ENCODE measurements at regions not wholly inside any gene's neighbourhood (a gene's known extent, or its start where the extent isn't known, plus 50 kb on each side); places are given as distances from the start of the nearest gene placed in this dataset.
"Not testable (repeated sequence)": the region's sequence is repeated elsewhere in the genome, so short reads cannot be mapped to it uniquely, and the experiment has no call there.

DNA sequence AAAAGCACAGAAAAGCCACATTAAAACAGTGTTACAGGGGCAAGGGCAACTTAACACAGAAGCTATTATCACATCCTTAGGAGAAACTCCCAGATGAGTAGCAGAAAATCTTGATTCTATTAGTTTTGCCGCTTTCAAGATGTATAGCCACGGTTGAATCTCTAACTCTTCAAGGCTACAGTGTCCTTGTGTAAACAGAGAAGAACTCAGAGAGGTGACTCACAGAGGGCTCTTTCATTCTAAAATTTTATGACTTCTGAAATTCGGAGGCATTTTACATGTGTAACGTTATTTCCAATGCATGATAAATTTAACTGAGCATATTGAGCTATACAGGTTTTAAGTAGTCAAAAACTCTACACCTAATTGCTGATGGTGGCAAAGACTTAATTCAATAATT, 846.6 kb downstream of the GBE1 start:
- DNase-seq: no peak
- Histone ChIP-seq H3K27ac (ENCODE audit: low read length) (no peak overlapping the region), H3K4me1 (ENCODE audit: low read length) (peaks cover 2% of the 10 kb centered on the region), H3K9ac (ENCODE audit: low read length) (no peak overlapping the region), H3K9me3 (ENCODE audit: low read length) (no peaks in the 10 kb centered on the region), H4K20me1 (ENCODE audit: insufficient read depth, low read depth, low read length) (no peaks in the 10 kb centered on the region), H3K27me3 (ENCODE audit: low read length) (no peaks in the 10 kb centered on the region), H3K36me3 (ENCODE audit: insufficient read depth, low read length) (no peaks in the 10 kb centered on the region), H3K4me2 (ENCODE audit: low read depth, low read length, poor library complexity, severe bottlenecking) (no peak overlapping the region), H3K79me2 (ENCODE audit: low read length) (no peaks in the 10 kb centered on the region), H3K9me2 (replicated peaks; ENCODE audit: insufficient read depth, low read length) (no peaks in the 10 kb centered on the region), H2AFZ (ENCODE audit: low read length) (no peak overlapping the region), H3K4me3 (ENCODE audit: low read length) (no peak overlapping the region)

DNA sequence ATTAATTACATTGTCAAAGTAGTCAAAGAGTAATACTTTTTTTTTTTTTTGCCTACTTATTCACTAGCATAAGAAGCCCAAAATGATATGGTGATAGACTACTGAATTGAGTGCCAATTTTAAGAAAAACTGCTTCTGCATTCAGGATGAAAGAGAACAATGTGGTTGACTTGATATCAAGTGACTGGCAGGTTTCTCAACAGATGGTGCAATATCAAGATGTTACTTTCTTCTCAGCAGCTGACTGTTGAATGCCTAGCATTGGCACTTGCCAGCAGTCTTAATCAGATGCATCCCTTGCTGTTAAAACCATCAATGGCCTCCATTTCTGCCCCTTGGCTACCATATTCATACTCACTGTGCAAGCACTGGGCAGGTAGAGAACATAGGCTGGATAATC, 863.2 kb downstream of the GBE1 start:
- H3K9me3 ChIP-seq (ENCODE audit: low read length): no peaks in the 10 kb centered on the region
- no peak overlapping the region for H2AFZ ChIP-seq (ENCODE audit: low read length)
- no peak overlapping the region for H3K4me3 ChIP-seq (ENCODE audit: low read length)
- no peaks in the 10 kb centered on the region for H3K9me2 ChIP-seq (replicated peaks; ENCODE audit: insufficient read depth, low read length)
- no peak for DNase-seq
- no peaks in the 10 kb centered on the region for H3K4me1 ChIP-seq (ENCODE audit: low read length)
- H3K9ac ChIP-seq (ENCODE audit: low read length): no peak overlapping the region
- H3K4me2 ChIP-seq (ENCODE audit: low read depth, low read length, poor library complexity, severe bottlenecking): no peak overlapping the region
- no peaks in the 10 kb centered on the region for H3K27me3 ChIP-seq (ENCODE audit: low read length)
- no peaks in the 10 kb centered on the region for H4K20me1 ChIP-seq (ENCODE audit: insufficient read depth, low read depth, low read length)
- H3K36me3 ChIP-seq (ENCODE audit: insufficient read depth, low read length): no peaks in the 10 kb centered on the region
- no peaks in the 10 kb centered on the region for H3K79me2 ChIP-seq (ENCODE audit: low read length)
- no peak overlapping the region for H3K27ac ChIP-seq (ENCODE audit: low read length)

DNA sequence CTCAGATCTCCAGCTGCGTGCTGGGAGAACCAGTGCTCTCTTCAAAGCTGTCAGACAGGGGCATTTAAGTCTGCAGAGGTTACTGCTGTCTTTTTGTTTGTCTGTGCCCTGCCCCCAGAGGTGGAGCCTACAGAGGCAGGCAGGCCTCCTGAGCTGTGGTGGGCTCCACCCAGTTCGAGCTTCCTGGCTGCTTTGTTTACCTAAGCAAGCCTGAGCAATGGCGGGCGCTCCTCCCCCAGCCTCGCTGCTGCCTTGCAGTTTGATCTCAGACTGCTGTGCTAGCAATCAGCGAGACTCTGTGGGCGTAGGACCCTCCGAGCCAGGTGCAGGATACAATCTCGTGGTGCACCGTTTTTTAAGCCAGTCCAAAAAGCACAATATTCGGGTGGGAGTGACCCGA, 864.4 kb downstream of the GBE1 start:
- not testable (repeated sequence) for H3K4me1 ChIP-seq (ENCODE audit: low read length); H3K9me3 ChIP-seq (ENCODE audit: low read length); H3K79me2 ChIP-seq (ENCODE audit: low read length); H2AFZ ChIP-seq (ENCODE audit: low read length); H3K36me3 ChIP-seq (ENCODE audit: insufficient read depth, low read length); H3K9ac ChIP-seq (ENCODE audit: low read length); H3K4me3 ChIP-seq (ENCODE audit: low read length); H3K9me2 ChIP-seq (replicated peaks; ENCODE audit: insufficient read depth, low read length); H3K27me3 ChIP-seq (ENCODE audit: low read length); DNase-seq; H3K27ac ChIP-seq (ENCODE audit: low read length); H3K4me2 ChIP-seq (ENCODE audit: low read depth, low read length, poor library complexity, severe bottlenecking); H4K20me1 ChIP-seq (ENCODE audit: insufficient read depth, low read depth, low read length)

DNA sequence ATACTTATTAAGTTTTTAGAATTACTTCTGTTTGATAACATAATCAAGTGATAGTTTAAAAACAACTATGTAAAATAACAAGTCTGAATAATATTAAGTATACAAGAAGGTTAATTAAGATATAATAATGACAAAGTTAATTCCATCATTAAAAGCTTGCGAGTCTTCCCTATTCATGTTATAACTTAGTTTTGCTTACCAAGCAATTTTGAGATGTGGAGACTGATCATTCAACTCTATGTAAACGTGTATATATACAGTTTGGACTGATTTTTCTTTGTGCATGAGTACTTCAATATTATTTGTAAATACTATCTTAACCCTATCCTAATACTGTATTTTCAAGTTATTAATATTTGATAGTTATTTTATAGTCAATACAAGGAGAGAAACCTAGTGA, 870.9 kb downstream of the GBE1 start:
- Histone ChIP-seq H2AFZ (ENCODE audit: low read length) (no peak overlapping the region), H3K27me3 (ENCODE audit: low read length) (no peaks in the 10 kb centered on the region), H3K79me2 (ENCODE audit: low read length) (no peaks in the 10 kb centered on the region), H3K9me2 (replicated peaks; ENCODE audit: insufficient read depth, low read length) (no peaks in the 10 kb centered on the region), H3K4me1 (ENCODE audit: low read length) (no peaks in the 10 kb centered on the region), H4K20me1 (ENCODE audit: insufficient read depth, low read depth, low read length) (no peaks in the 10 kb centered on the region), H3K4me2 (ENCODE audit: low read depth, low read length, poor library complexity, severe bottlenecking) (no peak overlapping the region), H3K9me3 (ENCODE audit: low read length) (no peaks in the 10 kb centered on the region), H3K36me3 (ENCODE audit: insufficient read depth, low read length) (no peaks in the 10 kb centered on the region), H3K27ac (ENCODE audit: low read length) (no peak overlapping the region), H3K9ac (ENCODE audit: low read length) (no peak overlapping the region), H3K4me3 (ENCODE audit: low read length) (no peak overlapping the region)
- no peak for DNase-seq

DNA sequence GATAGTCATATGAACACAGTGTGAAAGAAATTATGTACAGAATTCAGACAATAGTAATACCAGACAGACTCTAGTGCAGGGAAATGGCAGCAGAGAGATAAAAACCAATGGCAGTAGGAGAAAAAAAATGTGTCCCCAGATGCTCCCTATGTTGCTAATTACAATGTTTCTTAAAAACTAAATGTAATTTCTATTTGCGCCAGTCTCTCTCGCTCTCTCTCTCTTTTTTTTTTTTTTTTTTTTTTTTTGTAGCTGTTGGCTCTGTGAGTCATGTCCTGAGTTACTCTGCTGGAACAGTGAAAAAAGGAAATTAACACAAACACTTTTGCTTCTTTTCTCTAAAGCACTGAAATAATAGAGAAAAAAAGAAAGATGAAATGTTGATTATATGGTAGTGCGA, 871.9 kb downstream of the GBE1 start:
- DNase-seq: no peak
- no peaks in the 10 kb centered on the region for H4K20me1 ChIP-seq (ENCODE audit: insufficient read depth, low read depth, low read length)
- H3K79me2 ChIP-seq (ENCODE audit: low read length): no peaks in the 10 kb centered on the region
- H3K36me3 ChIP-seq (ENCODE audit: insufficient read depth, low read length): no peaks in the 10 kb centered on the region
- H3K4me1 ChIP-seq (ENCODE audit: low read length): no peaks in the 10 kb centered on the region
- H2AFZ ChIP-seq (ENCODE audit: low read length): no peak overlapping the region
- H3K9ac ChIP-seq (ENCODE audit: low read length): no peak overlapping the region
- H3K4me2 ChIP-seq (ENCODE audit: low read depth, low read length, poor library complexity, severe bottlenecking): no peak overlapping the region
- no peak overlapping the region for H3K27ac ChIP-seq (ENCODE audit: low read length)
- H3K9me3 ChIP-seq (ENCODE audit: low read length): no peaks in the 10 kb centered on the region
- H3K27me3 ChIP-seq (ENCODE audit: low read length): no peaks in the 10 kb centered on the region
- no peak overlapping the region for H3K4me3 ChIP-seq (ENCODE audit: low read length)
- no peaks in the 10 kb centered on the region for H3K9me2 ChIP-seq (replicated peaks; ENCODE audit: insufficient read depth, low read length)

DNA sequence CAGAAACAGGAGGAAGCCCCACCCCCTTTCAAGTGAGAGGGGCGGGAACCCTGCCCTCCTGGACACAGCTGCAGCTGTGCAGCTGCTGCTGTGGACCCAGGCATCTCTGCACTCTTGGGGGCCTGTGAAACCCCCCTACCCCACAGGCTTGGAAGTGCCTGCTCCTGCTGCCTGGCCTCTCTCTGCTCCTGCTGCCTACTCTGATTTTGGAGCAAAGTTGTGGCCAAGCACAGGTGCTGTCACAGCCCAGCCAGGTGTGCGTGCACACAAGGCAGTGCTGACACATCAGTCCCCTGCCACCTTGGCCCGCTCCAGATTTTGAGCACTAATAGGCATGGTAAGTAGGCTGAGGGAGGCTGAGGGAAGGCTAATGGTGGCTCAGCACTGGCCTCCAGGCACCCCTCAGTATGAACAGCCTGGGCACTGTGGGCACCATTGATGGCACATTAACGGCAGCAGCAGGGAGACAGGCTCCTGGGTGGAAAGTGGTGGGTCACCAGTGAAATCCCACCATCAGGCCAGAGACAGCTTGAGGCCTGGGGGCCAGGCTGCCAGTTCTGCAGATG, 890.9 kb downstream of the GBE1 start:
- Histone ChIP-seq H3K9me3 (ENCODE audit: low read length) (no peaks in the 10 kb centered on the region), H3K4me3 (ENCODE audit: low read length) (no peak overlapping the region), H3K9me2 (replicated peaks; ENCODE audit: insufficient read depth, low read length) (no peaks in the 10 kb centered on the region), H3K4me2 (ENCODE audit: low read depth, low read length, poor library complexity, severe bottlenecking) (no peak overlapping the region), H3K27ac (ENCODE audit: low read length) (no peak overlapping the region), H3K27me3 (ENCODE audit: low read length) (no peaks in the 10 kb centered on the region), H3K4me1 (ENCODE audit: low read length) (no peaks in the 10 kb centered on the region), H3K9ac (ENCODE audit: low read length) (no peak overlapping the region), H4K20me1 (ENCODE audit: insufficient read depth, low read depth, low read length) (no peaks in the 10 kb centered on the region), H3K36me3 (ENCODE audit: insufficient read depth, low read length) (no peaks in the 10 kb centered on the region), H3K79me2 (ENCODE audit: low read length) (no peaks in the 10 kb centered on the region), H2AFZ (ENCODE audit: low read length) (no peak overlapping the region)
- DNase-seq: no peak

DNA sequence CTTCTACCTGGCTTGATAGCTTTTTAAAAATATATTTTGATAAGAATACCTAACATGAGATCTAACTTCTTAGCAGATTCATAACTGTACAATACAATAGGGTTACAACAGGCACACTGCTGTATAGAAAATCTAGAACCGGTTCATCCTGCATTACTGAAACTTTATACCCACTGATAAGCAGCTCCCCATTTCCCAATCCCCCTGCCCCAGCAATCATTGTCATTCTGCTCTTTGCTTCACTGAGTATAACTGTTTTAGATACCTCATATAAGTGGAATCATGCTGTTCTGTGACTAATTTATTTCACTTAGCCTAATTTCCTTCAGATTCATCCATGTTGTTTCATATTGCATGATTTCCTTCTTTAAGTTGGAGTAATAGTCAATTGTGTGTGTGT, 906.0 kb downstream of the GBE1 start:
- Histone ChIP-seq H3K9me2 (replicated peaks; ENCODE audit: insufficient read depth, low read length) (no peaks in the 10 kb centered on the region), H3K4me2 (ENCODE audit: low read depth, low read length, poor library complexity, severe bottlenecking) (no peak overlapping the region), H3K4me1 (ENCODE audit: low read length) (peaks cover 7% of the 10 kb centered on the region), H3K4me3 (ENCODE audit: low read length) (no peak overlapping the region), H3K9me3 (ENCODE audit: low read length) (no peaks in the 10 kb centered on the region), H3K36me3 (ENCODE audit: insufficient read depth, low read length) (no peaks in the 10 kb centered on the region), H4K20me1 (ENCODE audit: insufficient read depth, low read depth, low read length) (no peaks in the 10 kb centered on the region), H2AFZ (ENCODE audit: low read length) (no peak overlapping the region), H3K27me3 (ENCODE audit: low read length) (no peaks in the 10 kb centered on the region), H3K9ac (ENCODE audit: low read length) (no peak overlapping the region), H3K79me2 (ENCODE audit: low read length) (no peaks in the 10 kb centered on the region), H3K27ac (ENCODE audit: low read length) (no peak overlapping the region)
- no peak for DNase-seq

DNA sequence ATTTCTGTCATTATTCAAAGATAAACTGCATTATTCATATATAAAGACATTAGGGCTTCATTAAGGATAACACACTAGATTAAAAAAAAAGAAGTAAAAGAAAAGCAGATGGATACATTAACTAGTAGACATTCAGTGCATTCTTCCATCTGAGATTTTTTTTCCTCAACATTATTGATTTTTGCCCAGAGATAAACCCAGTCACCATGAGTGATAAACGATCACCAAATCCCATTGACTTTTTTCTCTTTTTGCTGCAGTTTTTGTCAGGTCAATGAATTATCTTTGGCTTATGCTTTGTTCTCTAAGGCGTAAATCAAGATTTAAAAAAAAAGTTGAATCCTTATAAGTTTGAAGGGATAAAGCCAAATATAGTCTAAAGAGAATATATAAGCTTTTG, 925.0 kb downstream of the GBE1 start:
- Histone ChIP-seq H3K27me3 (ENCODE audit: low read length) (0 out of 2 replicates have a peak, but pooled peaks cover 2% of the 10 kb centered on the region), H3K79me2 (ENCODE audit: low read length) (no peaks in the 10 kb centered on the region), H3K4me1 (ENCODE audit: low read length) (no peaks in the 10 kb centered on the region), H3K36me3 (ENCODE audit: insufficient read depth, low read length) (no peaks in the 10 kb centered on the region), H3K4me3 (ENCODE audit: low read length) (no peak overlapping the region), H3K9me3 (ENCODE audit: low read length) (no peaks in the 10 kb centered on the region), H4K20me1 (ENCODE audit: insufficient read depth, low read depth, low read length) (no peaks in the 10 kb centered on the region), H3K9ac (ENCODE audit: low read length) (no peak overlapping the region), H2AFZ (ENCODE audit: low read length) (no peak overlapping the region), H3K9me2 (replicated peaks; ENCODE audit: insufficient read depth, low read length) (no peaks in the 10 kb centered on the region), H3K4me2 (ENCODE audit: low read depth, low read length, poor library complexity, severe bottlenecking) (no peak overlapping the region), H3K27ac (ENCODE audit: low read length) (no peak overlapping the region)
- no peak for DNase-seq

DNA sequence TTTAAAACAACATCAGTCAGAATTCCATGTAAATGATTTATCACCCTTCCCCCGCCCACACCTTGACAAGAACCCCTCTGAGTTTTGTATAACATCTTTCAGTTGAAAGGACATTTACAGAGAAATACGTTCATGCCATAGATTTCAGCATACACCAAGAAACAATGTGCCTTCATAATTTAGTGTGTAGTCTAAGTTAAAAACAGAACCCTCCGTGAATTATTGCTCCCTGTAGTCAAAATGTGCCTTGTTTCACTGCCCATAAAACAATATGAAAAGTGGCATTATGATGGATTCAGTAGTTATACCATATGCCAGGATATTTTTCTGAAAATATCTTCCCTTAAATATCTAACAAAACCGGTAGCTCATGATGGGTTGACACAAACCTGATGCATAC, 953.9 kb downstream of the GBE1 start:
- H3K4me1 ChIP-seq (ENCODE audit: low read length): no peaks in the 10 kb centered on the region
- H3K9ac ChIP-seq (ENCODE audit: low read length): no peak overlapping the region
- DNase-seq: no peak
- H3K9me2 ChIP-seq (replicated peaks; ENCODE audit: insufficient read depth, low read length): no peaks in the 10 kb centered on the region
- H3K36me3 ChIP-seq (ENCODE audit: insufficient read depth, low read length): no peaks in the 10 kb centered on the region
- no peak overlapping the region for H3K4me3 ChIP-seq (ENCODE audit: low read length)
- no peak overlapping the region for H2AFZ ChIP-seq (ENCODE audit: low read length)
- H3K4me2 ChIP-seq (ENCODE audit: low read depth, low read length, poor library complexity, severe bottlenecking): no peak overlapping the region
- H3K27ac ChIP-seq (ENCODE audit: low read length): no peak overlapping the region
- no peaks in the 10 kb centered on the region for H4K20me1 ChIP-seq (ENCODE audit: insufficient read depth, low read depth, low read length)
- no peaks in the 10 kb centered on the region for H3K9me3 ChIP-seq (ENCODE audit: low read length)
- no peaks in the 10 kb centered on the region for H3K79me2 ChIP-seq (ENCODE audit: low read length)
- H3K27me3 ChIP-seq (ENCODE audit: low read length): no peaks in the 10 kb centered on the region
